ENCODE measurements at regions not wholly inside any gene's neighbourhood (a gene's known extent, or its start where the extent isn't known, plus 50 kb on each side); places are given as distances from the start of the nearest gene placed in this dataset.

GRCh38 chr16:86635176-86635876 lies 57.0 kb downstream of the FOXL1 start:
- no peak overlapping the region for H3K4me3 Mint-ChIP-seq (ENCODE audit: unreplicated experiment)
- no peak overlapping the region for H3K4me3 ChIP-seq (ENCODE audit: insufficient read depth, low read depth, low read length)
- H3K36me3 Mint-ChIP-seq (ENCODE audit: low read depth, unreplicated experiment): no peaks in the 10 kb centered on the region
- no peak overlapping the region for H3K27ac ChIP-seq (ENCODE audit: low read depth, low read length)
- no peak for FAIRE-seq
- H3K36me3 ChIP-seq (ENCODE audit: insufficient read depth, low read length): no peaks in the 10 kb centered on the region
- H3K27me3 ChIP-seq (ENCODE audit: insufficient read depth, low read length): no peaks in the 10 kb centered on the region
- H3K4me1 Mint-ChIP-seq (ENCODE audit: low read depth, unreplicated experiment): peaks cover 2% of the 10 kb centered on the region
- H3K9ac ChIP-seq (ENCODE audit: low read length): peak overlapping the region; percentile 35
- H3K79me2 ChIP-seq (ENCODE audit: insufficient read depth, low read length): no peaks in the 10 kb centered on the region
- peak overlapping the region; percentile 53 for H3K4me2 ChIP-seq (ENCODE audit: low read length)
- H3K27me3 Mint-ChIP-seq (ENCODE audit: low read depth, unreplicated experiment): peaks cover 38% of the 10 kb centered on the region
- no peak overlapping the region for H2AFZ ChIP-seq (ENCODE audit: low read depth, low read length)
- peak; percentile 66 for DNase-seq (ENCODE audit: low read depth)
- no peaks in the 10 kb centered on the region for H3K9me3 Mint-ChIP-seq (ENCODE audit: unreplicated experiment)
- no peaks in the 10 kb centered on the region for H4K20me1 ChIP-seq (ENCODE audit: insufficient read depth, low read length)
- peaks cover 26% of the 10 kb centered on the region for H3K4me1 ChIP-seq (ENCODE audit: insufficient read depth, low read length)
- no peak overlapping the region for H3K27ac Mint-ChIP-seq (ENCODE audit: unreplicated experiment)
- no peak for TF ChIP-seq CTCF (IDR thresholded peaks at IDR 0.05; ENCODE audit: insufficient read depth, low read depth, low read length)
- no peak for TF ChIP-seq EZH2 (IDR thresholded peaks at IDR 0.05; ENCODE audit: insufficient read depth, low read length)
- H3K9me3 ChIP-seq (ENCODE audit: insufficient read depth, low read depth, low read length): no peaks in the 10 kb centered on the region

- FAIRE-seq (no peak), DNase-seq (ENCODE audit: low read depth) (no peak)
- Mint-ChIP-seq H3K27ac (ENCODE audit: unreplicated experiment) (no peak overlapping the region), H3K27me3 (ENCODE audit: low read depth, unreplicated experiment) (peaks cover 37% of the 10 kb centered on the region), H3K4me1 (ENCODE audit: low read depth, unreplicated experiment) (peaks cover 2% of the 10 kb centered on the region), H3K36me3 (ENCODE audit: low read depth, unreplicated experiment) (no peaks in the 10 kb centered on the region), H3K9me3 (ENCODE audit: unreplicated experiment) (no peaks in the 10 kb centered on the region), H3K4me3 (ENCODE audit: unreplicated experiment) (no peak overlapping the region)
- H3K79me2 ChIP-seq (ENCODE audit: insufficient read depth, low read length): no peaks in the 10 kb centered on the region
- peak overlapping the region; percentile 53 for H3K4me2 ChIP-seq (ENCODE audit: low read length)
- peaks cover 26% of the 10 kb centered on the region for H3K4me1 ChIP-seq (ENCODE audit: insufficient read depth, low read length)
- no peak for TF ChIP-seq EZH2 (IDR thresholded peaks at IDR 0.05; ENCODE audit: insufficient read depth, low read length)
- TF ChIP-seq CTCF (IDR thresholded peaks at IDR 0.05; ENCODE audit: insufficient read depth, low read depth, low read length): no peak
- no peaks in the 10 kb centered on the region for H3K27me3 ChIP-seq (ENCODE audit: insufficient read depth, low read length)
- H3K9me3 ChIP-seq (ENCODE audit: insufficient read depth, low read depth, low read length): no peaks in the 10 kb centered on the region
- H3K36me3 ChIP-seq (ENCODE audit: insufficient read depth, low read length): no peaks in the 10 kb centered on the region
- no peak overlapping the region for H3K9ac ChIP-seq (ENCODE audit: low read length)
- no peaks in the 10 kb centered on the region for H4K20me1 ChIP-seq (ENCODE audit: insufficient read depth, low read length)
- no peak overlapping the region for H3K4me3 ChIP-seq (ENCODE audit: insufficient read depth, low read depth, low read length)
- H3K27ac ChIP-seq (ENCODE audit: low read depth, low read length): no peak overlapping the region
- no peak overlapping the region for H2AFZ ChIP-seq (ENCODE audit: low read depth, low read length)
These were observed 57.6 kb downstream of the FOXL1 start for GRCh38 chr16:86635926-86636325.

- Histone ChIP-seq H3K4me3 (ENCODE audit: insufficient read depth, low read depth, low read length) (no peak overlapping the region), H3K27ac (ENCODE audit: low read depth, low read length) (no peak overlapping the region), H3K4me2 (ENCODE audit: low read length) (no peak overlapping the region), H3K36me3 (ENCODE audit: insufficient read depth, low read length) (no peaks in the 10 kb centered on the region), H4K20me1 (ENCODE audit: insufficient read depth, low read length) (no peaks in the 10 kb centered on the region), H3K27me3 (ENCODE audit: insufficient read depth, low read length) (no peaks in the 10 kb centered on the region), H3K9ac (ENCODE audit: low read length) (no peak overlapping the region), H3K4me1 (ENCODE audit: insufficient read depth, low read length) (peaks cover 14% of the 10 kb centered on the region), H3K9me3 (ENCODE audit: insufficient read depth, low read depth, low read length) (no peaks in the 10 kb centered on the region), H3K79me2 (ENCODE audit: insufficient read depth, low read length) (no peaks in the 10 kb centered on the region), H2AFZ (ENCODE audit: low read depth, low read length) (no peak overlapping the region)
- FAIRE-seq (no peak), DNase-seq (ENCODE audit: low read depth) (no peak)
- Mint-ChIP-seq H3K4me3 (ENCODE audit: unreplicated experiment) (no peak overlapping the region), H3K27ac (ENCODE audit: unreplicated experiment) (no peak overlapping the region), H3K9me3 (ENCODE audit: unreplicated experiment) (no peaks in the 10 kb centered on the region), H3K4me1 (ENCODE audit: low read depth, unreplicated experiment) (peaks cover 2% of the 10 kb centered on the region), H3K27me3 (ENCODE audit: low read depth, unreplicated experiment) (peaks cover 33% of the 10 kb centered on the region), H3K36me3 (ENCODE audit: low read depth, unreplicated experiment) (no peaks in the 10 kb centered on the region)
- TF ChIP-seq EZH2 (IDR thresholded peaks at IDR 0.05; ENCODE audit: insufficient read depth, low read length): no peak
- TF ChIP-seq CTCF (IDR thresholded peaks at IDR 0.05; ENCODE audit: insufficient read depth, low read depth, low read length): no peak
These were observed 59.4 kb downstream of the FOXL1 start for GRCh38 chr16:86637744-86638143.

All from astrocyte (in vitro differentiated cells and primary cell).